ENCODE measurements at regions not wholly inside any gene's neighbourhood (a gene's known extent, or its start where the extent isn't known, plus 50 kb on each side); places are given as distances from the start of the nearest gene placed in this dataset.

DNA sequence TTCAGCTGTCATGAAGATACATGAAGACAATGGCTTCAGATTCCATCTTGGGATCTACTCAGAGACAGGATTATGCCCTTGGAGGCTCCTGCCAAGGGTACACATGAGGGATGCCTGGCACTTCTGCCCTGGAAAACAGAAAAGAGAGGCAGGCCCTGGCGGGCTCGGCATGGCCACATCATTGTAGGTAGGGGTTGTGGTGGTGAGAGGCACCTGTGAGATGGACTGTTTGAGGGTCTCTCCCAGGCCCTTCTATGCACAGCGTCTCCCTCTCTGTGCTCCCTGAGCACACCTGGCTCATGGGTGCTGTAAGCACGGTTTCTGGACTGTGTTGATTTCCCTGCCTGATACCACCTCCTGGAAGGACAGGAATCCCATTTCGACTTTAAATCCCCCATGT, 304.3 kb downstream of the GLRX3 start:
- Mint-ChIP-seq H3K36me3 (ENCODE audit: low read depth) (peaks cover 57% of the 10 kb centered on the region), H3K27me3 (ENCODE audit: insufficient read depth, low read depth, poor library complexity) (peaks cover 7% of the 10 kb centered on the region), H3K27ac (no peak overlapping the region), H3K4me1 (no peaks in the 10 kb centered on the region), H3K9me3 (peaks cover 98% of the 10 kb centered on the region), H3K4me3 (no peak overlapping the region)
- TF ChIP-seq, protein P1, sequence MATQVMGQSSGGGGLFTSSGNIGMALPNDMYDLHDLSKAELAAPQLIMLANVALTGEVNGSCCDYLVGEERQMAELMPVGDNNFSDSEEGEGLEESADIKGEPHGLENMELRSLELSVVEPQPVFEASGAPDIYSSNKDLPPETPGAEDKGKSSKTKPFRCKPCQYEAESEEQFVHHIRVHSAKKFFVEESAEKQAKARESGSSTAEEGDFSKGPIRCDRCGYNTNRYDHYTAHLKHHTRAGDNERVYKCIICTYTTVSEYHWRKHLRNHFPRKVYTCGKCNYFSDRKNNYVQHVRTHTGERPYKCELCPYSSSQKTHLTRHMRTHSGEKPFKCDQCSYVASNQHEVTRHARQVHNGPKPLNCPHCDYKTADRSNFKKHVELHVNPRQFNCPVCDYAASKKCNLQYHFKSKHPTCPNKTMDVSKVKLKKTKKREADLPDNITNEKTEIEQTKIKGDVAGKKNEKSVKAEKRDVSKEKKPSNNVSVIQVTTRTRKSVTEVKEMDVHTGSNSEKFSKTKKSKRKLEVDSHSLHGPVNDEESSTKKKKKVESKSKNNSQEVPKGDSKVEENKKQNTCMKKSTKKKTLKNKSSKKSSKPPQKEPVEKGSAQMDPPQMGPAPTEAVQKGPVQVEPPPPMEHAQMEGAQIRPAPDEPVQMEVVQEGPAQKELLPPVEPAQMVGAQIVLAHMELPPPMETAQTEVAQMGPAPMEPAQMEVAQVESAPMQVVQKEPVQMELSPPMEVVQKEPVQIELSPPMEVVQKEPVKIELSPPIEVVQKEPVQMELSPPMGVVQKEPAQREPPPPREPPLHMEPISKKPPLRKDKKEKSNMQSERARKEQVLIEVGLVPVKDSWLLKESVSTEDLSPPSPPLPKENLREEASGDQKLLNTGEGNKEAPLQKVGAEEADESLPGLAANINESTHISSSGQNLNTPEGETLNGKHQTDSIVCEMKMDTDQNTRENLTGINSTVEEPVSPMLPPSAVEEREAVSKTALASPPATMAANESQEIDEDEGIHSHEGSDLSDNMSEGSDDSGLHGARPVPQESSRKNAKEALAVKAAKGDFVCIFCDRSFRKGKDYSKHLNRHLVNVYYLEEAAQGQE (IDR thresholded peaks at IDR 0.05; ENCODE audit: unreplicated experiment), result no peak
- TF ChIP-seq EZH2 (IDR thresholded peaks at IDR 0.05; ENCODE audit: low read depth, unreplicated experiment) (no peak), ZNF331 (CRISPR knock-in tag; IDR thresholded peaks at IDR 0.05; ENCODE audit: low read depth) (no peak), JUNB (IDR thresholded peaks at IDR 0.05; ENCODE audit: unreplicated experiment) (no peak), ZNF114 (CRISPR knock-in tag; IDR thresholded peaks at IDR 0.05) (no peak), POLR2AphosphoS5 (IDR thresholded peaks at IDR 0.05; ENCODE audit: low read depth) (no peak)
- TF ChIP-seq, protein P2, sequence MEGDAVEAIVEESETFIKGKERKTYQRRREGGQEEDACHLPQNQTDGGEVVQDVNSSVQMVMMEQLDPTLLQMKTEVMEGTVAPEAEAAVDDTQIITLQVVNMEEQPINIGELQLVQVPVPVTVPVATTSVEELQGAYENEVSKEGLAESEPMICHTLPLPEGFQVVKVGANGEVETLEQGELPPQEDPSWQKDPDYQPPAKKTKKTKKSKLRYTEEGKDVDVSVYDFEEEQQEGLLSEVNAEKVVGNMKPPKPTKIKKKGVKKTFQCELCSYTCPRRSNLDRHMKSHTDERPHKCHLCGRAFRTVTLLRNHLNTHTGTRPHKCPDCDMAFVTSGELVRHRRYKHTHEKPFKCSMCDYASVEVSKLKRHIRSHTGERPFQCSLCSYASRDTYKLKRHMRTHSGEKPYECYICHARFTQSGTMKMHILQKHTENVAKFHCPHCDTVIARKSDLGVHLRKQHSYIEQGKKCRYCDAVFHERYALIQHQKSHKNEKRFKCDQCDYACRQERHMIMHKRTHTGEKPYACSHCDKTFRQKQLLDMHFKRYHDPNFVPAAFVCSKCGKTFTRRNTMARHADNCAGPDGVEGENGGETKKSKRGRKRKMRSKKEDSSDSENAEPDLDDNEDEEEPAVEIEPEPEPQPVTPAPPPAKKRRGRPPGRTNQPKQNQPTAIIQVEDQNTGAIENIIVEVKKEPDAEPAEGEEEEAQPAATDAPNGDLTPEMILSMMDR (conservative IDR thresholded peaks at IDR 0.05; ENCODE audit: low read depth in 2 of 2), result no peak
- H3F3A ChIP-seq (replicated peaks; ENCODE audit: low read depth), result no peaks in the 10 kb centered on the region
- H3K27ac ChIP-seq (ENCODE audit: low read depth), result no peak overlapping the region
- H3K9me2 ChIP-seq (ENCODE audit: insufficient read depth), result no peaks in the 10 kb centered on the region
- ATAC-seq, result no peak
- no peak overlapping the region for H2AFZ ChIP-seq
- H4K20me1 ChIP-seq (replicated peaks; ENCODE audit: insufficient read depth), result no peaks in the 10 kb centered on the region
- H3K4me1 ChIP-seq (ENCODE audit: insufficient read depth), result no peaks in the 10 kb centered on the region
- H3K36me3 ChIP-seq (ENCODE audit: insufficient read depth), result no peaks in the 10 kb centered on the region
- H3K4me3 ChIP-seq, result no peak overlapping the region
- no peak overlapping the region for H3K4me2 ChIP-seq
- no peaks in the 10 kb centered on the region for H3K27me3 ChIP-seq (ENCODE audit: insufficient read depth)
- H3K79me2 ChIP-seq (replicated peaks; ENCODE audit: insufficient read depth), result no peaks in the 10 kb centered on the region
- no peak for DNase-seq (ENCODE audit: low spot score)

- Histone ChIP-seq H3K9me2 (ENCODE audit: insufficient read depth) (no peaks in the 10 kb centered on the region), H3K4me3 (no peak overlapping the region), H3K4me1 (ENCODE audit: insufficient read depth) (no peaks in the 10 kb centered on the region), H3K4me2 (no peak overlapping the region), H3K36me3 (ENCODE audit: insufficient read depth) (no peaks in the 10 kb centered on the region), H3K27ac (ENCODE audit: low read depth) (no peak overlapping the region), H3F3A (replicated peaks; ENCODE audit: low read depth) (no peaks in the 10 kb centered on the region), H4K20me1 (replicated peaks; ENCODE audit: insufficient read depth) (no peaks in the 10 kb centered on the region), H3K27me3 (ENCODE audit: insufficient read depth) (no peaks in the 10 kb centered on the region), H3K79me2 (replicated peaks; ENCODE audit: insufficient read depth) (no peaks in the 10 kb centered on the region), H2AFZ (no peak overlapping the region)
- ATAC-seq, result no peak
- Mint-ChIP-seq H3K27ac (no peak overlapping the region), H3K4me1 (no peaks in the 10 kb centered on the region), H3K36me3 (ENCODE audit: low read depth) (peaks cover 52% of the 10 kb centered on the region), H3K4me3 (no peak overlapping the region), H3K27me3 (ENCODE audit: insufficient read depth, low read depth, poor library complexity) (peaks cover 7% of the 10 kb centered on the region), H3K9me3 (peaks cover 98% of the 10 kb centered on the region)
- DNase-seq (ENCODE audit: low spot score), result no peak
- no peak for TF ChIP-seq ZNF462 (CRISPR knock-in tag; IDR thresholded peaks at IDR 0.05)
- no peak for TF ChIP-seq ZNF331 (CRISPR knock-in tag; IDR thresholded peaks at IDR 0.05; ENCODE audit: low read depth)
- TF ChIP-seq NANOG (IDR thresholded peaks at IDR 0.05; ENCODE audit: borderline replicate concordance), result no peak
- no peak for TF ChIP-seq STAT1 (IDR thresholded peaks at IDR 0.05; ENCODE audit: unreplicated experiment)
- no peak for TF ChIP-seq EZH2 (IDR thresholded peaks at IDR 0.05; ENCODE audit: low read depth, unreplicated experiment)
- TF ChIP-seq POLR2AphosphoS5 (IDR thresholded peaks at IDR 0.05; ENCODE audit: low read depth), result no peak
Observed at GRCh38 chr10:130440971-130441370, 304.8 kb downstream of the GLRX3 start.

Measured in GM23338 (cell line).